ENCODE measurements at regions not wholly inside any gene's neighbourhood (a gene's known extent, or its start where the extent isn't known, plus 50 kb on each side); places are given as distances from the start of the nearest gene placed in this dataset.
A peak's percentile ranks its signal among the peaks of the same experiment; 100 is the strongest.
"Not testable (repeated sequence)": the region's sequence is repeated elsewhere in the genome, so short reads cannot be mapped to it uniquely, and the experiment has no call there.

DNA sequence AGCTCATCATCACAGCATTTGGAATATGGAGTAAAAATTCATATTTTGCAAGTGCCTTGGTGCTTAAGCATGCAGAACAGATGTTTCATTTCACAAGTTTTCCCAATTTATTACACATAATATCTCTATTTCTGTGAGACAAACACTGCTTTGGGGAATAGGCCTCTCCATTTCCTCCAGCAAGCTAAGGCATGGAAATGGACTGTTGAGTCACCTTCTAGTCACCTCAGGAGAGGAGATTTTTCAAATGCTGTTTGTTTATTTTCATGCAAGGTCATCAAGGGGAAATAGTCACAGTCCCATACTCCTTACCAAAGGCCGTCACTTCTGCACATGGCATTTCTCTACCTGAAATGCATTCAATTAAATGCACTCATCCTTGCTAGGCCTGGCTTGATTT, 57.4 kb upstream of the NUTM2D start:
- DNase-seq (ENCODE audit: low read depth in 1 of 2, low spot score in 1 of 2) = not testable (repeated sequence)

DNA sequence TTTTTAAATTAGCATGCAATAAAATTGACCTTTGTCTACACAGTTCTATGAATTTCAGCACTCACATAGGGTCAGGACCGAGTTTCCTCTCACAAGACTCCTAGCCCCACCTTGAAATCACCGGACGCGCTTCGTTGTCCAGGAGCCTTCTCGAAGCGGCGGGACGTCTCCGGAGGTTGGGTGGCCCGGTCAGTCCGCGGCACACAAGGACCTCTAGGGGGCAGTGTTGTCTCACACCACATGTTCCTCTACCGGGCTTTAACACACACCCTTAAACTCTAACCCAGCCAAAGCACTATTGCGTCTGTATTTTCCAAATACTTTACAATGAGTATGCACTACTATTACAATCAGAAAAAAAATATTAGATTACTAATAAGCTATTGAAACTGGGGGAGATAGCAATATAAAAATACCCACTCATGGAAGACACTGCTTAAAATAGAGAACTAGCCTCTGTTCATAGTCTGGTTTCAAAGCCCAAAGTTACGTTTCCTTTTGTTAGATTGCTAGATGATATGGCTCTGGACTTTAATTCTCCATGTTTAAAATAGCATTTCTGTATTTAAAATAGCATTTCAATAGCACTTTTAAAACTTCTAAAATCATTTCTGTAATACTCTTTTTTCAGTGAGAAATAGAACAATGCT, 56.0 kb upstream of the NUTM2D start:
- peak in 1 of 2 donors; percentile 8 for DNase-seq (ENCODE audit: low read depth in 1 of 2, low spot score in 1 of 2)

DNA sequence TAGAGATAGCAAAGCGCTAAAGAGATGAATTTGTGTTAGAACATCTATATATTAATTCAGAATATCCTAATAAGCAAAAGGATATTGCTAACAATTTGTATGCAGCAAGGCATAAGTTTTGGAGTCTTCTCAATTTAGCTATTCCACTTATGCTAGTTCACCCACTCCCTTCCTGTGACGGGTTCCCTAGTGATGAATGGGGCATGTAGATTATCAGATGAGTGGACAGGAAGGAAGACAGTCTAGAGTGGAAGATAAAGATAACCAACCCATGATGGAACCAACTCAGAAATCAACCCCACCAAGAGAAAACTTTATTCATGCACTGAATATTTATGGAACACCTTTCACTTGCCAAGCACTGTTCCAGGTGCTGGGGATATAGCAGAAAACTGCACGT, 55.4 kb upstream of the NUTM2D start:
- not testable (repeated sequence) for DNase-seq (ENCODE audit: low read depth in 1 of 2, low spot score in 1 of 2)

DNA sequence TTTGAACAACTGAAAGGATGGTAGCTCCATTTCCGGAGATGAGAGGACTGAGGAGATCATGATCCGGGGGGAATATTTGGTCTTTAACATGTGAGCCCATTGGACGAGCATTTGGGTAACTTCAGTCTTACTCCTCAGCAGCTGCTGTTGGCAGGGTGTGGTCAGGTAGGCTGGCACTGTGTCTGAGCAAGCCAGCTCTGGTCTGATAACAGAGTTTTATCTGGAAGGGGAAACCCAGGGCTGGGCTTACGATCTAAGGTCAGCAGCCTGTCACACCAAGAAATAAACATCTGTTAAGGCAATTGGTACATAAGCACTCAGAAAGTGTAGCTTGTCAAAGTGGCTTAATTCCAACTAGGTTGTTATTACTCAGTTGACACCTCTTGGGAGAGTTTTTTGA, 53.8 kb upstream of the NUTM2D start:
- DNase-seq (ENCODE audit: low read depth in 1 of 2, low spot score in 1 of 2) = not testable (repeated sequence)

DNA sequence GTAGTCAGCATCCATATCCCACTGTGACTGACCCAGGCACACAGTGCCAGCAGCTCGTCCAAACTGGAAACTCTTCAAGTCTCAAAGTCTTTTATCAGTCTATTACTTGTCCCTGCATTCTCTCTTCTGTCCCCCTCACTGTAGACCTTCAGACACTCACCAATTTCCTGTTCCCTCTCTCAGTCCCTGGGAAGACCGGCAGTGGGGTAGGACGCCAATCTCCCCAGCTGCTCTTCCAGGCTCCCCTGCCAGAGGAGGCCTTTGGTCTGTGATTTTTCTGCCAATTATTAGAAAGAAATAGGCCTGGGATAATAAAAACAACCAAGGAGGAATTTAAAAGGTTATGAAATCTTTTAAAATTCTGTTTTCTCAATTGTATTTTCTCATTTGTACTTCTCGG, 50.9 kb upstream of the NUTM2D start:
- not testable (repeated sequence) for DNase-seq (ENCODE audit: low read depth in 1 of 2, low spot score in 1 of 2)

Measured in stimulated activated CD4-positive, alpha-beta T cell treated with anti-CD3 and anti-CD28 coated beads, Interleukin-15, amount 100 ng/mL, for 1 hour (primary cell).